Trophoblast cell (in vitro differentiated cells and primary cell): ENCODE measurements at regions not wholly inside any gene's neighbourhood (a gene's known extent, or its start where the extent isn't known, plus 50 kb on each side); places are given as distances from the start of the nearest gene placed in this dataset.

ENCODE experiments used
- DNase-seq, 2 donors: peaks; one replicate each; pipeline ENCODE4 v3.0.0-alpha.2; 2016
- H2AFZ ChIP-seq: 2 replicates; pipeline ENCODE4 v1.6.1; 2013; ENCODE audit warnings: low read length, moderate library complexity, mild to moderate bottlenecking; ENCODE audit not compliant: insufficient read depth, poor library complexity
- H2AK5ac ChIP-seq: 2 replicates; pipeline ENCODE4 v1.6.1; 2013; ENCODE audit warnings: mild to moderate bottlenecking, low read length
- H2BK120ac ChIP-seq: 2 replicates; pipeline ENCODE4 v1.6.1; 2013; ENCODE audit warnings: low read length, mild to moderate bottlenecking, moderate library complexity; ENCODE audit not compliant: insufficient read depth, poor library complexity
- H2BK12ac ChIP-seq: 2 replicates; pipeline ENCODE4 v1.6.1; 2013; ENCODE audit warnings: mild to moderate bottlenecking, low read length, moderate library complexity
- H2BK5ac ChIP-seq: 2 replicates; pipeline ENCODE4 v1.6.1; 2013; ENCODE audit warnings: low read length, low read depth, moderate library complexity, mild to moderate bottlenecking; ENCODE audit not compliant: poor library complexity
- H3K14ac ChIP-seq: 2 replicates; pipeline ENCODE4 v1.6.1; 2013; ENCODE audit warnings: mild to moderate bottlenecking, low read length
- H3K18ac ChIP-seq: 2 replicates; pipeline ENCODE4 v1.6.1; 2013; ENCODE audit warnings: mild to moderate bottlenecking, low read length
- H3K23ac ChIP-seq: 2 replicates; pipeline ENCODE4 v1.6.1; 2013; ENCODE audit warnings: low read length
- H3K27ac ChIP-seq: 2 replicates; pipeline ENCODE4 v1.5.1; 2013; ENCODE audit warnings: low read depth, mild to moderate bottlenecking, inconsistent platforms, low read length, moderate library complexity
- H3K27me3 ChIP-seq: 2 replicates; pipeline ENCODE4 v1.6.1; 2013; ENCODE audit warnings: inconsistent platforms, mild to moderate bottlenecking, low read length, moderate library complexity; ENCODE audit not compliant: insufficient read depth
- H3K36me3 ChIP-seq, 2 experiments: 1 replicate in 1 of 2; 2 replicates in 1 of 2; pipeline ENCODE4 v1.6.1; 2013; ENCODE audit warnings: low read length in 2 of 2, mild to moderate bottlenecking in 2 of 2, moderate library complexity in 1 of 2; ENCODE audit not compliant: insufficient read depth in 2 of 2, control insufficient read depth in 1 of 2
- H3K4ac ChIP-seq: 2 replicates; pipeline ENCODE4 v1.6.1; 2013; ENCODE audit warnings: low read depth, mild to moderate bottlenecking, low read length, moderate library complexity
- H3K4me1 ChIP-seq, 2 experiments: 1 replicate in 1 of 2; 2 replicates in 1 of 2; pipeline ENCODE4 v1.6.1; 2013; ENCODE audit warnings: low read length in 2 of 2, mild to moderate bottlenecking in 2 of 2, moderate library complexity in 1 of 2; ENCODE audit not compliant: insufficient read depth in 2 of 2, control insufficient read depth in 1 of 2
- H3K4me2 ChIP-seq: 2 replicates; pipeline ENCODE4 v1.6.1; 2013; ENCODE audit warnings: inconsistent platforms, mild to moderate bottlenecking, low read length, moderate library complexity
- H3K4me3 ChIP-seq: 2 replicates; pipeline ENCODE4 v1.5.1; 2013; ENCODE audit warnings: mild to moderate bottlenecking, low read depth, low read length, inconsistent platforms
- H3K79me1 ChIP-seq: one replicate; pipeline ENCODE4 v1.6.1; 2013; ENCODE audit warnings: low read length
- H3K79me2 ChIP-seq: 2 replicates; pipeline ENCODE4 v1.6.1; 2013; ENCODE audit warnings: low read length, mild to moderate bottlenecking; ENCODE audit not compliant: control insufficient read depth, insufficient read depth, poor library complexity
- H3K9ac ChIP-seq: 2 replicates; pipeline ENCODE4 v1.6.1; 2013; ENCODE audit warnings: mild to moderate bottlenecking, low read length
- H3K9me3 ChIP-seq: 2 replicates; pipeline ENCODE4 v1.6.1; 2013; ENCODE audit warnings: low read depth, mild to moderate bottlenecking, control low read depth, inconsistent platforms, low read length; ENCODE audit not compliant: insufficient read depth
- H4K12ac ChIP-seq: 2 replicates; pipeline ENCODE4 v1.6.1; 2013; ENCODE audit warnings: low read depth, mild to moderate bottlenecking, low read length, moderate library complexity
- H4K8ac ChIP-seq: 2 replicates; pipeline ENCODE4 v1.6.1; 2013; ENCODE audit warnings: low read depth, mild to moderate bottlenecking, low read length, moderate library complexity
- H4K91ac ChIP-seq: one replicate; pipeline ENCODE4 v1.6.1; 2013; ENCODE audit warnings: low read depth, mild to moderate bottlenecking, low read length, moderate library complexity
- WGBS: extraction: QIAGEN DNeasy Blood & Tissue Kit; methylation state at CpG from one replicate; pipeline ENCODE4 v1.1.7; 2013; ENCODE audit warnings: missing lambda C conversion rate; ENCODE audit not compliant: insufficient read length, insufficient coverage; ENCODE audit errors: extremely low coverage; 5-methylcytosine and 5-hydroxymethylcytosine counted together

- no peak overlapping the region for H3K23ac ChIP-seq
- no peak overlapping the region for H3K14ac ChIP-seq
- H2AFZ ChIP-seq: no peak overlapping the region
- H2BK120ac ChIP-seq: no peak overlapping the region
- no peak overlapping the region for H2AK5ac ChIP-seq
- no peak overlapping the region for H4K12ac ChIP-seq
- no peak overlapping the region for H3K18ac ChIP-seq
- peaks cover 2% of the 10 kb centered on the region for H3K79me1 ChIP-seq
- H3K4me2 ChIP-seq: no peak overlapping the region
- H3K4me1 ChIP-seq: peaks cover 0 to 1% of the 10 kb centered on the region in 2 experiments
- no peak overlapping the region for H3K9ac ChIP-seq
- no peak overlapping the region for H4K91ac ChIP-seq
- H3K36me3 ChIP-seq: no peaks in the 10 kb centered on the region
- peaks cover 2% of the 10 kb centered on the region for H3K27me3 ChIP-seq
- no peaks in the 10 kb centered on the region for H3K79me2 ChIP-seq
- no peak overlapping the region for H3K4ac ChIP-seq
- no peak overlapping the region for H2BK5ac ChIP-seq
- H3K27ac ChIP-seq: no peak overlapping the region
- WGBS: no CpG with 5 or more reads among the region's 5 CpGs
- no peak overlapping the region for H3K4me3 ChIP-seq
- peak in 1 of 2 donors; percentile 38 for DNase-seq
- no peak overlapping the region for H2BK12ac ChIP-seq
- no peak overlapping the region for H4K8ac ChIP-seq
- no peaks in the 10 kb centered on the region for H3K9me3 ChIP-seq
Measured at GRCh38 chr6:168989421-168989820, 264.2 kb downstream of the THBS2 start.

GRCh38 chr6:168988801-168989200 is 264.8 kb downstream of the THBS2 start:
- H2BK120ac ChIP-seq: no peak overlapping the region
- H3K4me2 ChIP-seq: no peak overlapping the region
- no peaks in the 10 kb centered on the region for H3K9me3 ChIP-seq
- H2AK5ac ChIP-seq: no peak overlapping the region
- H3K18ac ChIP-seq: no peak overlapping the region
- no peak overlapping the region for H3K4me3 ChIP-seq
- H3K36me3 ChIP-seq: no peaks in the 10 kb centered on the region
- no peak for DNase-seq
- H3K79me2 ChIP-seq: no peaks in the 10 kb centered on the region
- no peak overlapping the region for H3K27ac ChIP-seq
- H4K12ac ChIP-seq: no peak overlapping the region
- H4K8ac ChIP-seq: no peak overlapping the region
- H4K91ac ChIP-seq: no peak overlapping the region
- no peak overlapping the region for H3K23ac ChIP-seq
- no peak overlapping the region for H3K9ac ChIP-seq
- H3K14ac ChIP-seq: no peak overlapping the region
- peaks cover 2% of the 10 kb centered on the region for H3K27me3 ChIP-seq
- peaks cover 0 to 1% of the 10 kb centered on the region in 2 experiments for H3K4me1 ChIP-seq
- H2BK5ac ChIP-seq: no peak overlapping the region
- peaks cover 2% of the 10 kb centered on the region for H3K79me1 ChIP-seq
- H2AFZ ChIP-seq: no peak overlapping the region
- no CpG with 5 or more reads among the region's 2 CpGs for WGBS
- no peak overlapping the region for H3K4ac ChIP-seq
- H2BK12ac ChIP-seq: no peak overlapping the region

GRCh38 chr6:168988280-168988679 is 265.4 kb downstream of the THBS2 start:
- no peak overlapping the region for H2BK12ac ChIP-seq
- no peak overlapping the region for H2BK5ac ChIP-seq
- H2AK5ac ChIP-seq: no peak overlapping the region
- no peak overlapping the region for H3K4me3 ChIP-seq
- H3K4ac ChIP-seq: no peak overlapping the region
- H3K27ac ChIP-seq: no peak overlapping the region
- H2BK120ac ChIP-seq: no peak overlapping the region
- no CpG with 5 or more reads among the region's 6 CpGs for WGBS
- H3K18ac ChIP-seq: no peak overlapping the region
- H3K79me2 ChIP-seq: no peaks in the 10 kb centered on the region
- no peak overlapping the region for H3K14ac ChIP-seq
- no peaks in the 10 kb centered on the region for H3K36me3 ChIP-seq
- no peak overlapping the region for H3K23ac ChIP-seq
- no peaks in the 10 kb centered on the region for H3K9me3 ChIP-seq
- H4K8ac ChIP-seq: no peak overlapping the region
- no peak overlapping the region for H3K9ac ChIP-seq
- H4K12ac ChIP-seq: no peak overlapping the region
- peaks cover 2% of the 10 kb centered on the region for H3K79me1 ChIP-seq
- no peak overlapping the region for H4K91ac ChIP-seq
- H3K27me3 ChIP-seq: peaks cover 2% of the 10 kb centered on the region
- H3K4me2 ChIP-seq: no peak overlapping the region
- no peak for DNase-seq
- no peak overlapping the region for H2AFZ ChIP-seq
- H3K4me1 ChIP-seq: peaks cover 0 to 1% of the 10 kb centered on the region in 2 experiments

GRCh38 chr6:168985705-168986104 is 267.9 kb downstream of the THBS2 start:
- DNase-seq: peak; percentile 82 to 90
- WGBS: no CpG with 5 or more reads among the region's 4 CpGs
- H2BK120ac ChIP-seq: no peak overlapping the region
- peaks cover 2% of the 10 kb centered on the region for H3K79me1 ChIP-seq
- H3K36me3 ChIP-seq: no peaks in the 10 kb centered on the region
- H3K79me2 ChIP-seq: no peaks in the 10 kb centered on the region
- H3K18ac ChIP-seq: no peak overlapping the region
- H3K4me1 ChIP-seq: peaks cover 0 to 1% of the 10 kb centered on the region in 2 experiments
- H3K23ac ChIP-seq: no peak overlapping the region
- no peak overlapping the region for H2AK5ac ChIP-seq
- H3K9me3 ChIP-seq: no peaks in the 10 kb centered on the region
- H2BK5ac ChIP-seq: no peak overlapping the region
- no peak overlapping the region for H3K4me2 ChIP-seq
- H2BK12ac ChIP-seq: no peak overlapping the region
- H3K4me3 ChIP-seq: no peak overlapping the region
- H4K12ac ChIP-seq: no peak overlapping the region
- no peak overlapping the region for H2AFZ ChIP-seq
- no peak overlapping the region for H3K9ac ChIP-seq
- H3K14ac ChIP-seq: no peak overlapping the region
- peaks cover 2% of the 10 kb centered on the region for H3K27me3 ChIP-seq
- no peak overlapping the region for H3K27ac ChIP-seq
- H4K8ac ChIP-seq: no peak overlapping the region
- no peak overlapping the region for H3K4ac ChIP-seq
- no peak overlapping the region for H4K91ac ChIP-seq
